Fibroblast of peridontal ligament (primary cell): ENCODE measurements at regions not wholly inside any gene's neighbourhood (a gene's known extent, or its start where the extent isn't known, plus 50 kb on each side); places are given as distances from the start of the nearest gene placed in this dataset.
"Not testable (repeated sequence)": the region's sequence is repeated elsewhere in the genome, so short reads cannot be mapped to it uniquely, and the experiment has no call there.

Experiments
- DNase-seq: peaks from one replicate; pipeline ENCODE4 v3.0.0-alpha.2; 2010; ENCODE audit errors: extremely low read depth

- DNase-seq: no peak
Measured at GRCh38 chrX:1700757-1701156, 85.9 kb downstream of the ASMT start.

GRCh38 chrX:1701396-1701901 lies 86.6 kb downstream of the ASMT start:
- not testable (repeated sequence) for DNase-seq

GRCh38 chrX:1702142-1702541 lies 87.3 kb downstream of the ASMT start:
- DNase-seq: not testable (repeated sequence)

DNA sequence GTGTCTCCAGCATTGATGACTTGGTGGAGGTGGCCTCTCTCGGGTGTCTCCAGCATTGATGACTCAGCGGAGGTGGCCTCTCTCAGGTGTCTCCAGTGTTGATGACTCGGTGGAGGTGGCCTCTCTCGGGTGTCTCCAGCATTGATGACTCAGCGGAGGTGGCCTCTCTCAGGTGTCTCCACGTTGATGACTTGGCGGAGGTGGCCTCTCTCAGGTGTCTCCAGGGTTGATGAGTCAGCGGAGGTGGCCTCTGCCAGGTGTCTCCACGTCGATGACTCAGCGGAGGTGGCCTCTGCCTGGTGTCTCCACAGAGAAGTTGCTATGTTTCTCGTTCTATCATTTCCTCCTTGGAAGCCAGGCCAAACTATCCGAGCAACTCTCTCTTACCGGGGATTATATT lies 87.7 kb downstream of the ASMT start:
- DNase-seq: not testable (repeated sequence)

DNA sequence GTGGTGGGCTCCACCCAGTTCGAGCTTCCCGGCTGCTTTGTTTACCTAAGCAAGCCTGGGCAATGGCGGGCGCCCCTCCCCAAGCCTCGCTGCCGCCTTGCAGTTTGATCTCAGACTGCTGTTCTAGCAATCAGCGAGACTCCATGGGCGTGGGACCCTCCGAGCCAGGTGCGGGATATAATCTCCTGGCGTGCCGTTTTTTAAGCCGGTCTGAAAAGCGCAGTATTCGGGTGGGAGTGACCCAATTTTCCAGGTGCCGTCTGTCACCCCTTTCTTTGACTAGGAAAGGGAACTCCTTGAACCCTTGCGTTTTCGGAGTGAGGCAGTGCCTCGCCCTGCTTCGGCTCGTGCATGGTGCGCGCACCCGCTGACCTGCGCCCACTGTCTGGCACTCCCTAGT lies 94.4 kb downstream of the ASMT start:
- DNase-seq: not testable (repeated sequence)

- DNase-seq: no peak
Measured at GRCh38 chrX:1713296-1713695, 98.4 kb downstream of the ASMT start.

DNA sequence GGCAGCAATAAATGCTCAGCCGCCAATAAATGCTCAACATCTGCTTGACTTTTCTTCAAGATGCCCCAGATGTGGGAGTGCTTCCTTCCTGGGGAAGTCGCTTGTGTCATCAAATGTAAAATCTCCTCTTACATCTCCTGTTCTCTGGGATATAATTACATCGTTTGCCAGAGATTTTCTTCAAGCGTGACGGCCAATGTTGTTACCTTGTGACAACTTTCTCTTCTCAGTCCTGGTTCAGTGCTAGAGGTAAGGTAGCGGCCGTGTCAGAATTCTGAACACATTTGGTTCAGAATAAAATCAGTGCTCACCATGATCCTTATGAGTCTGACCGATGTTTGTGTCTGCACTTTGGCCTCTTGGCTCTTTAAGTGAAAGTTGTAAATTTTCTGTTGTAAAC lies 102.5 kb downstream of the ASMT start:
- no peak for DNase-seq

DNA sequence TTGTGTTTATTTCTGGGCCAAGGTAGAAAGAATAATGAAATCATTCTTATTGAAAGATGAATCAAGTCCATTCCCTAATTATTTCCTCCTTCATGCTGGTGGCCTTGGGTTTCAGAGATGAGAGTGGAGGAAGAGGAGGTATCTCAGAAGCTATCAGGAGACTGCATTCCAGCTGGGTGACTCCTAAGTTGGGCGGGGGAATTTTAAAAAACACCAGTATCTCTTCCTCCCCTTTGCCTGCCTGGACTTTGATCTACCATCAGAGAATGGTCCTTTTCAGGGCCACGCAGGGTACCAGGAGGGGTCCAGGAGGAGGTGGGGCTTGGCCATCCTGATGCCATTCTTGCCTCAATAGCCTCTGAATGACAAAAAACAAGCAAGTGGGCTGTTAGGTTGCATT lies 104.4 kb downstream of the ASMT start:
- no peak for DNase-seq

DNA sequence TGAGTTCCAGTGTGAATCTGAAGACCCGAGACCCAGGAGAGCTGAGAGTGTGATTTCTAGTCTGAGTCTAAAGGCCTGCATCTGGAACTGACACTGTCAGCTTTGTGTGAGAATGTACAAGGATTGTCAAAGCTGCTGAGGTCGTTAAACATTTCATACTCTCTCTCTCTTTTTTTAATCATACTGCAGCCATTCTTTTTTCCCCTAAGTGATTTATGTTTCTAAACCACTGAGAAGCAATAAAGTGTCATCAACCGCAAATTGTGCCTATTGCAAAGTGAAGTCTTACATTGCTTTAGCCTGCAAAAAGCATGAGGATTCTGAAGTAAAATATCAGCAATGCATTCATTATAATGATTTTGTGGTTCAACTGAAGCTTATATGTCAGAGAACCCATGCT lies 106.0 kb downstream of the ASMT start:
- no peak for DNase-seq

- no peak for DNase-seq
Measured at GRCh38 chrX:1725472-1725871, 110.6 kb downstream of the ASMT start.

- DNase-seq: no peak
Measured at GRCh38 chrX:1727531-1728027, 112.7 kb downstream of the ASMT start.

- no peak for DNase-seq
Measured at GRCh38 chrX:1734806-1735205, 119.9 kb downstream of the ASMT start.

DNA sequence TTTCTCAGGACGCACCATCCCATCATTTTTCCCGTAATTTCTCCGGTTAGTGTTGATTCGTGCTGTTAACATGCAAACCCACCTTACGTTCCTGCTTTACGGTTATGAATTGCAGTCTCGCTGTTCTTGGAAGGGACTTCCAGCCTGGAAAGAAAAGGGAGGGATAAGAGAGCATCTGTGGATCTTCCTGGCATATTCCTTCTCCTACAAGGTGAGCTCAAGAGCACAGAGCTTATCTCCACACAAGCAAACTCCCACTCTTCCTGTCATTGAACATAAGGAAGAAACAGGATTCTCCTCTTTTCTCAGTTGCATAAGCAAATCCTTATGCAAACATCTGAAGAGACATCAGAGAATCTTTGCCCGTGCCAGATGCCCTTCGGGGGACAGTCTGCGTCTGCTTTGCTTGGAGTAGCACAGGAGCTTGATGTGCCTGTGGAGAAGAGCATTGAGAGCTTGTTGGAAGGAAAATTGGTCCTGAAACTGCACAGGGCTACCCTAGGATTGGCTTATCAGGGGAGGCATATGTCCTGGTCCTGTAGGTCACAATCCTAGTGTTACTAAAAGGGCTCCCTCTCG lies 127.0 kb downstream of the ASMT start:
- DNase-seq: no peak

- DNase-seq: no peak
Measured at GRCh38 chrX:1743105-1743504, 128.2 kb downstream of the ASMT start.

GRCh38 chrX:1743663-1744062 lies 128.8 kb downstream of the ASMT start:
- DNase-seq: no peak

DNA sequence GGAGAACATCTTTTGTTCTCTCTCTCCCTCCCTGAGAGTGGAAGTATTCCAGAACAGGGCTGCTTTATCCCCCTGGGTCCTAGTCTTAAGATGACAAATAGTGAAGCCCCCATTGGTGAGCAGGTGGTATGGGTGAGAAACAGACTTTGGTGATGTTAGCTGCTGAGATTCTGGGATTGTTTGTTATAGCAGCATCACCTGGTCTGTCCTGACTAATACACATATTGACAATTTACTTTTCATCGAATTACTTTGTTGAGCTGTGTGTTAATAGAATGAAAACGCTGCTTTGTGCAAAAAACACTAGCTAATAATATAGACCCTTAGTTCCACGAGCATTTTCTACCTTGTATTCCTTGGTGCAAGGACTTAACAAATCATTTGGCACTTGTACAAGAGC lies 133.5 kb downstream of the ASMT start:
- no peak for DNase-seq

- no peak for DNase-seq
Measured at GRCh38 chrX:1749499-1749898, 134.6 kb downstream of the ASMT start.

- no peak for DNase-seq
Measured at GRCh38 chrX:1750267-1750666, 135.4 kb downstream of the ASMT start.

DNA sequence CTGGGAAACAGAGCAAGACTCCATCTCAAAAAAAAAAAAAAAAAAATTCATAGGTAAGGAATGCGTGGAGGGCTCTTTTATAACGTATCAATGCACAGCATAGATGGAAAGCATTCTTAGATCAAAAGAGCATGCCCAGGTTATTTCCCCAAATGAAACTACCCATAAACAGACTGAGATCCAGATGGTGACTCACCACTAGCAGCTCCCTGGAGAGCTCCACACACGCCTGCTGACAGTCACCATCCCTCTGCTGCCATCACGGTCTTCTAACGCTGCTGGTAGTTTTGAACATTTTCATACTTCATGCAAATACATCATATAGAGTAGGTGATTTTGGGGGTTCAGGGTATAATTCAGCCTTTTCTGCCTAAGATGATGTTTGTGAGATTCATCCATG lies 136.9 kb downstream of the ASMT start:
- no peak for DNase-seq

- not testable (repeated sequence) for DNase-seq
Measured at GRCh38 chrX:1752799-1753198, 137.9 kb downstream of the ASMT start.

- DNase-seq: peak; percentile 66
Measured at GRCh38 chrX:1754077-1754476, 139.2 kb downstream of the ASMT start.

DNA sequence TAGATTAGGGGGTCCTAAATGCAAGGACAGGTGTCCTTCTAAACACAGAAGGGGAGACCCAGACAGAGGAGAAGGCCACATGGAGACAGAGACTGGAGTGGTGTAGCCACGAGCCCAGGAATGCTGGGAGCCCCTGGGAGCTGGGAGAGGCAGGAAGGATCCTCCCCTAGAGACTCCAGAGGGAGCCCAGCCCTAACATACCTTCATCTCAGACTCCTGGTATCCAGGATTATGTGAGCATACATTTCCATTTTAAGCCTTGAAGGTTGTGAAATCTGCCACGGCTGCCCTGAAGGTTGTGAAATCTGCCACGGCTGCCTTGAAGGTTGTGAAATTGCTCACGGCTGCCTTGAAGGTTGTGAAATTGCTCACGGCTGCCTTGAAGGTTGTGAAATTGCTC lies 148.4 kb downstream of the ASMT start:
- DNase-seq: no peak

DNA sequence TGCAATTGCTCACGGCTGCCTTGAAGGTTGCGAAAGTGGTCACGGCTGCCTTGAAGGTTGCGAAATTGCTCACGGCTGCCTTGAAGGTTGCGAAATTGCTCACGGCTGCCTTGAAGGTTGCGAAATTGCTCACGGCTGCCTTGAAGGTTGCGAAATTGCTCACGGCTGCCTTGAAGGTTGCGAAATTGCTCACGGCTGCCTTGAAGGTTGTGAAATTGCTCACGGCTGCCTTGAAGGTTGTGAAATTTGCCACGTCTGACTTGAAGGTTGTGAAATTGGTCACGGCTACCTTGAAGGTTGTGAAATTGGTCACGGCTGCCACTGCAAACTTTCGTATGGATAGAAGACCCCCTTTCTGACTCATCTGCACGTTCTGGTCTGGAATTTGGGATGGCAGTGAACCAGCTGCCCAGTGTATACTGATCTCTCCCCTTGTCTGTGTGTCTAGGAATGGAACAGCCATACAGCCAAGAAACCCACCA lies 150.1 kb downstream of the ASMT start:
- DNase-seq: not testable (repeated sequence)

- no peak for DNase-seq
Measured at GRCh38 chrX:1767026-1767425, 152.2 kb downstream of the ASMT start.
